ENCODE measurements at regions not wholly inside any gene's neighbourhood (a gene's known extent, or its start where the extent isn't known, plus 50 kb on each side); places are given as distances from the start of the nearest gene placed in this dataset.

DNA sequence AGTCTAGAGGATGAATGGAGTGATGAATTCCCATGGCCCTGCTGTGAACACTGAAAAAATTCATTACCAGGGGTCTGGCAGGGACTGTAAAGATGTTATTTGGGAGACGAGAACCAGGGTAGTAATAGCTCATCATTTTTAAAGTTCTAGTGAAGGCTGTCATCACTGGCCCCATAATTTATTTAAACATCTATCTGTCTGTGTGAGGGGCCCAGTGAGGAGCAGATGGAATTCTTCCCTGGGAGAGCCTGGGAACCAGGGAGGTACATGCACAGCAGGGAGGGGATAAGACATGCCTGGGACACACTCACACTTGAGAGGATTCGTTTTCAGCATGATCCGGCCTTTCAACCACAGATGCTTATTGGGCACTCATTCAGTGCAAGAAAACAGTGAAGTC, 162.0 kb downstream of the PDGFRA start:
- H3K9me3 ChIP-seq (ENCODE audit: insufficient read depth, low read length, severe bottlenecking), result no peaks in the 10 kb centered on the region
- no peaks in the 10 kb centered on the region for H3K36me3 ChIP-seq (ENCODE audit: insufficient read depth, low read length)
- H2AFZ ChIP-seq (ENCODE audit: low read depth, low read length), result no peak overlapping the region
- DNase-seq, result no peak
- H3K4me3 ChIP-seq (ENCODE audit: low read depth in 1 of 2, low read length in 2 of 2), result no peak overlapping the region
- TF ChIP-seq, protein P1, sequence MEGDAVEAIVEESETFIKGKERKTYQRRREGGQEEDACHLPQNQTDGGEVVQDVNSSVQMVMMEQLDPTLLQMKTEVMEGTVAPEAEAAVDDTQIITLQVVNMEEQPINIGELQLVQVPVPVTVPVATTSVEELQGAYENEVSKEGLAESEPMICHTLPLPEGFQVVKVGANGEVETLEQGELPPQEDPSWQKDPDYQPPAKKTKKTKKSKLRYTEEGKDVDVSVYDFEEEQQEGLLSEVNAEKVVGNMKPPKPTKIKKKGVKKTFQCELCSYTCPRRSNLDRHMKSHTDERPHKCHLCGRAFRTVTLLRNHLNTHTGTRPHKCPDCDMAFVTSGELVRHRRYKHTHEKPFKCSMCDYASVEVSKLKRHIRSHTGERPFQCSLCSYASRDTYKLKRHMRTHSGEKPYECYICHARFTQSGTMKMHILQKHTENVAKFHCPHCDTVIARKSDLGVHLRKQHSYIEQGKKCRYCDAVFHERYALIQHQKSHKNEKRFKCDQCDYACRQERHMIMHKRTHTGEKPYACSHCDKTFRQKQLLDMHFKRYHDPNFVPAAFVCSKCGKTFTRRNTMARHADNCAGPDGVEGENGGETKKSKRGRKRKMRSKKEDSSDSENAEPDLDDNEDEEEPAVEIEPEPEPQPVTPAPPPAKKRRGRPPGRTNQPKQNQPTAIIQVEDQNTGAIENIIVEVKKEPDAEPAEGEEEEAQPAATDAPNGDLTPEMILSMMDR (IDR thresholded peaks at IDR 0.05; ENCODE audit: borderline replicate concordance, extremely low read depth, low read length, poor library complexity, severe bottlenecking), result no peak
- no peak for TF ChIP-seq EZH2 (IDR thresholded peaks at IDR 0.05; ENCODE audit: borderline replicate concordance, low read depth, low read length, severe bottlenecking)
- no peak overlapping the region for H3K4me2 ChIP-seq (ENCODE audit: insufficient read depth, low read length)
- H3K4me1 ChIP-seq (ENCODE audit: insufficient read depth, low read length), result no peaks in the 10 kb centered on the region
- H3K27ac ChIP-seq (ENCODE audit: low read length), result no peak overlapping the region
- no peaks in the 10 kb centered on the region for H3K27me3 ChIP-seq (ENCODE audit: insufficient read depth, low read length, poor library complexity)
- no peak overlapping the region for H3K9ac ChIP-seq (ENCODE audit: low read depth, low read length)
- H4K20me1 ChIP-seq (ENCODE audit: insufficient read depth, low read length), result no peaks in the 10 kb centered on the region
- H3K79me2 ChIP-seq (ENCODE audit: insufficient read depth, low read length), result no peaks in the 10 kb centered on the region
- ATAC-seq (ENCODE audit: insufficient read depth, low read depth), result no peak

DNA sequence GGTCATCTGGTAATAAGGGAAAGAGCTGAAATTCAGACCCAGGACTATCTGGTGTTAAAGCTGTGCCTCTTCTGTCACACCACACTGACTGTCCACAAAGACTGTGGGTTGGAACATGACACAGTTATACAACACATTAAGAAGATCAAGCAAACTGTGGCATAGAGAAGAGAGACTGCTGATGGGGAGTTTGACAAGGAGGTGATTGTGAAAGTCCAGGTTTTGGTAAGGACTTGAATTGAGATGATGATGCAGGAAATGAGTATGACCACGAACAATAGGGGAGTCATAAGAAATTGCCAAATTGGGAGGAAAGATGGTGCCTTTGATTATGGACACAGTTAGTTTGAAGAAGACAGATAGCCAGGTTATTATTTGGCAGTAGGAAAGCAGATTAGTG, 163.4 kb downstream of the PDGFRA start:
- no peaks in the 10 kb centered on the region for H4K20me1 ChIP-seq (ENCODE audit: insufficient read depth, low read length)
- no peaks in the 10 kb centered on the region for H3K9me3 ChIP-seq (ENCODE audit: insufficient read depth, low read length, severe bottlenecking)
- no peak for TF ChIP-seq EZH2 (IDR thresholded peaks at IDR 0.05; ENCODE audit: borderline replicate concordance, low read depth, low read length, severe bottlenecking)
- TF ChIP-seq, protein P1 (IDR thresholded peaks at IDR 0.05; ENCODE audit: borderline replicate concordance, extremely low read depth, low read length, poor library complexity, severe bottlenecking), result no peak
- no peaks in the 10 kb centered on the region for H3K27me3 ChIP-seq (ENCODE audit: insufficient read depth, low read length, poor library complexity)
- DNase-seq, result no peak
- H3K27ac ChIP-seq (ENCODE audit: low read length), result no peak overlapping the region
- no peak overlapping the region for H3K9ac ChIP-seq (ENCODE audit: low read depth, low read length)
- H3K4me3 ChIP-seq (ENCODE audit: low read depth in 1 of 2, low read length in 2 of 2), result no peak overlapping the region
- no peaks in the 10 kb centered on the region for H3K4me1 ChIP-seq (ENCODE audit: insufficient read depth, low read length)
- H3K79me2 ChIP-seq (ENCODE audit: insufficient read depth, low read length), result no peaks in the 10 kb centered on the region
- no peak for ATAC-seq (ENCODE audit: insufficient read depth, low read depth)
- H2AFZ ChIP-seq (ENCODE audit: low read depth, low read length), result no peak overlapping the region
- no peaks in the 10 kb centered on the region for H3K36me3 ChIP-seq (ENCODE audit: insufficient read depth, low read length)
- H3K4me2 ChIP-seq (ENCODE audit: insufficient read depth, low read length), result no peak overlapping the region

GRCh38 chr4:54393243-54393642, 164.2 kb downstream of the PDGFRA start:
- Histone ChIP-seq H3K4me2 (ENCODE audit: insufficient read depth, low read length) (no peak overlapping the region), H3K36me3 (ENCODE audit: insufficient read depth, low read length) (no peaks in the 10 kb centered on the region), H3K27me3 (ENCODE audit: insufficient read depth, low read length, poor library complexity) (no peaks in the 10 kb centered on the region), H3K79me2 (ENCODE audit: insufficient read depth, low read length) (no peaks in the 10 kb centered on the region), H3K9me3 (ENCODE audit: insufficient read depth, low read length, severe bottlenecking) (no peaks in the 10 kb centered on the region), H3K27ac (ENCODE audit: low read length) (no peak overlapping the region), H3K4me3 (ENCODE audit: low read depth in 1 of 2, low read length in 2 of 2) (no peak overlapping the region), H3K9ac (ENCODE audit: low read depth, low read length) (no peak overlapping the region), H3K4me1 (ENCODE audit: insufficient read depth, low read length) (no peaks in the 10 kb centered on the region), H2AFZ (ENCODE audit: low read depth, low read length) (no peak overlapping the region), H4K20me1 (ENCODE audit: insufficient read depth, low read length) (no peaks in the 10 kb centered on the region)
- no peak for ATAC-seq (ENCODE audit: insufficient read depth, low read depth)
- TF ChIP-seq, protein P1 (IDR thresholded peaks at IDR 0.05; ENCODE audit: borderline replicate concordance, extremely low read depth, low read length, poor library complexity, severe bottlenecking), result no peak
- TF ChIP-seq EZH2 (IDR thresholded peaks at IDR 0.05; ENCODE audit: borderline replicate concordance, low read depth, low read length, severe bottlenecking), result no peak
- DNase-seq, result no peak

DNA sequence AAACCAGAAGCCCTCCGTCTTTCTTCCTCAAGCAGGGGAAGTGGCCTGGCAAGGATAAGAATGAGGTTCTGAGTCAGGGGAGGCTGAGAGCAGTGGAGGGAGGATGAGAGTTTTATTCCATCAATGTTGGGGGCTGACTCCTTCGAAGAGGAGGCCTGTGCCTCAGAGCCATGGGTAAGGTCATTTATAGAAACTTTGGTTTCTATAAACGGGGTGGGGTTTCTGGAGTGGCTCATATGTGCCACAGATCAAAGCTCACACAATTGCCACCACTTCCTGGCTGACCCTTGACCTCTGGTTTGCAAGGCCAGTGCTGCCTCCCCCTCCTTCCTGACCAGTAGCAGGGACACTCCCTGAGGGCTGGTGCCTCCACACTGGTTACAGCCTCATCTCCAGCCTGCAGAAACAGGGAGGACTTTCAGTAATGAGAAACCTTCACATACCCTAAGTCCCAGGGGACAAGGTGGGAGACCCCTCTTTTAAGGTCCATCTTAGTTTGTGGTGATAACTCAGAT, 166.0 kb downstream of the PDGFRA start:
- no peaks in the 10 kb centered on the region for H3K9me3 ChIP-seq (ENCODE audit: insufficient read depth, low read length, severe bottlenecking)
- no peak overlapping the region for H3K4me3 ChIP-seq (ENCODE audit: low read depth in 1 of 2, low read length in 2 of 2)
- ATAC-seq (ENCODE audit: insufficient read depth, low read depth) (no peak), DNase-seq (no peak)
- H3K79me2 ChIP-seq (ENCODE audit: insufficient read depth, low read length), result no peaks in the 10 kb centered on the region
- no peaks in the 10 kb centered on the region for H3K4me1 ChIP-seq (ENCODE audit: insufficient read depth, low read length)
- no peaks in the 10 kb centered on the region for H3K27me3 ChIP-seq (ENCODE audit: insufficient read depth, low read length, poor library complexity)
- TF ChIP-seq EZH2 (IDR thresholded peaks at IDR 0.05; ENCODE audit: borderline replicate concordance, low read depth, low read length, severe bottlenecking), result no peak
- TF ChIP-seq, protein P1 (IDR thresholded peaks at IDR 0.05; ENCODE audit: borderline replicate concordance, extremely low read depth, low read length, poor library complexity, severe bottlenecking), result no peak
- no peak overlapping the region for H3K9ac ChIP-seq (ENCODE audit: low read depth, low read length)
- H2AFZ ChIP-seq (ENCODE audit: low read depth, low read length), result no peak overlapping the region
- no peak overlapping the region for H3K4me2 ChIP-seq (ENCODE audit: insufficient read depth, low read length)
- no peak overlapping the region for H3K27ac ChIP-seq (ENCODE audit: low read length)
- no peaks in the 10 kb centered on the region for H3K36me3 ChIP-seq (ENCODE audit: insufficient read depth, low read length)
- no peaks in the 10 kb centered on the region for H4K20me1 ChIP-seq (ENCODE audit: insufficient read depth, low read length)
